Esophagus muscularis mucosa (tissue), 4 donors: ENCODE measurements at regions not wholly inside any gene's neighbourhood (a gene's known extent, or its start where the extent isn't known, plus 50 kb on each side); places are given as distances from the start of the nearest gene placed in this dataset.

ENCODE experiments used
- DNase-seq: peaks from one replicate; pipeline ENCODE4 v3.0.0-alpha.2; 2017; ENCODE audit errors: extremely low spot score
- H3K27ac ChIP-seq, 4 donors: fragments of 200-600 bp; sonication (generic); replicated peaks in 1 of 4; 1 replicate in 3 of 4; 2 replicates in 1 of 4; pipeline ENCODE4 v1.5.1; 2016 to 2019; ENCODE audit warnings: mild to moderate bottlenecking in 1 of 4
- H3K27me3 ChIP-seq, 4 donors: fragments of 200-600 bp; sonication (generic); one replicate each; pipeline versions ENCODE4 v1.5.1 to v1.6.0; 2016 to 2019
- H3K36me3 ChIP-seq, 4 donors: fragments of 200-600 bp; sonication (generic); one replicate each; pipeline ENCODE4 v1.5.1; 2016 to 2019
- H3K4me1 ChIP-seq, 4 donors: fragments of 200-600 bp; sonication (generic); one replicate each; pipeline ENCODE4 v1.5.1; 2016 to 2019
- H3K4me3 ChIP-seq, 4 donors: fragments of 200-600 bp; sonication (generic); 1 replicate in 2 of 4; 2 replicates in 2 of 4; pipeline ENCODE4 v1.5.1; 2016 to 2019; ENCODE audit warnings: mild to moderate bottlenecking in 4 of 4, moderate library complexity in 1 of 4
- H3K9me3 ChIP-seq, 4 donors: fragments of 200-600 bp; sonication (generic); 1 replicate in 3 of 4; 2 replicates in 1 of 4; pipeline ENCODE4 v1.5.1; 2016 to 2019
- EP300 ChIP-seq: sonication (generic); formaldehyde crosslinking; IDR thresholded peaks from one replicate; pipeline ENCODE4 v1.6.1; 2017; ENCODE audit warnings: antibody characterized with exemption
- POLR2A ChIP-seq: fragments of 450-650 bp; IDR thresholded peaks from one replicate; pipeline ENCODE4 v1.6.1; 2017; ENCODE audit warnings: antibody characterized with exemption, moderate library complexity, mild to moderate bottlenecking, low read depth
- POLR2AphosphoS5 ChIP-seq, 2 donors: sonication (generic); formaldehyde crosslinking; IDR thresholded peaks; one replicate each; pipeline ENCODE4 v1.6.1; 2017; ENCODE audit warnings: antibody characterized with exemption in 2 of 2
- WGBS: methylation state at CpG from one replicate; pipeline ENCODE4 v1.1.5; 2018; 5-methylcytosine and 5-hydroxymethylcytosine counted together
- intact Hi-C: fragments of 100-400 bp; cut with DNase I; formaldehyde crosslinking; loops from one replicate; pipeline ENCODE4 v1.15.1; 2023
- TF ChIP-seq, protein P1 (sequence below), 3 experiments: fragments of 200-600 bp in 2 of 3; fragments of 450-650 bp in 1 of 3; sonication (generic) in 2 of 3; IDR thresholded peaks; one replicate each; pipeline ENCODE4 v1.5.1; 2017 to 2019; ENCODE audit warnings: antibody characterized with exemption in 3 of 3, mild to moderate bottlenecking in 2 of 3, moderate library complexity in 1 of 3

DNA sequence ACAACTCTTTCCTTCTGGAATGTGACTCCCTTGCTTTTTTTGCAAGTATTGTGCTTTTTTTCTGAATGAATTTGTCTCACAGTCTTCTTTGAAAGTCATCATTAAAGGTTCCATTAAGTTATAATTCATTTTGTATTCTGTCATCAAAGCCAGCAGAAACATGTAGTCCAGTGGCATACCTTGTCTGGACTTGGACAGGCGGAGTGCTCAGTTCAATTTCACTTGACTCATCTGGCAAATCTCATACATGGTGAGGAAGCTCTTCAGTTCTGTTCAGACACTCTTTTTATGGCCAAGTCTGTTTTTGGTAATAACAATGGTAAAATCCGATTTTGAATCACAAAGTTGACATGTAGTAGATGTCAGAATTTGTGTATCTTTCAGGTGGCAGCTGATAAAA, 260.8 kb upstream of the OPRM1 start:
- Histone ChIP-seq H3K4me1 (no peaks in the 10 kb centered on the region), H3K27me3 (no peaks in the 10 kb centered on the region), H3K36me3 (no peaks in the 10 kb centered on the region), H3K27ac (no peak overlapping the region), H3K9me3 (peaks cover 0 to 9% (median 0%) of the 10 kb centered on the region in 4 donors), H3K4me3 (no peak overlapping the region)
- WGBS = 88% methylated on average over 2 of the region's 2 CpGs
- DNase-seq = no peak
- TF ChIP-seq EP300 (no peak), POLR2AphosphoS5 (IDR thresholded peaks at IDR 0.05) (no peak), POLR2A (no peak)
- TF ChIP-seq, protein P1, sequence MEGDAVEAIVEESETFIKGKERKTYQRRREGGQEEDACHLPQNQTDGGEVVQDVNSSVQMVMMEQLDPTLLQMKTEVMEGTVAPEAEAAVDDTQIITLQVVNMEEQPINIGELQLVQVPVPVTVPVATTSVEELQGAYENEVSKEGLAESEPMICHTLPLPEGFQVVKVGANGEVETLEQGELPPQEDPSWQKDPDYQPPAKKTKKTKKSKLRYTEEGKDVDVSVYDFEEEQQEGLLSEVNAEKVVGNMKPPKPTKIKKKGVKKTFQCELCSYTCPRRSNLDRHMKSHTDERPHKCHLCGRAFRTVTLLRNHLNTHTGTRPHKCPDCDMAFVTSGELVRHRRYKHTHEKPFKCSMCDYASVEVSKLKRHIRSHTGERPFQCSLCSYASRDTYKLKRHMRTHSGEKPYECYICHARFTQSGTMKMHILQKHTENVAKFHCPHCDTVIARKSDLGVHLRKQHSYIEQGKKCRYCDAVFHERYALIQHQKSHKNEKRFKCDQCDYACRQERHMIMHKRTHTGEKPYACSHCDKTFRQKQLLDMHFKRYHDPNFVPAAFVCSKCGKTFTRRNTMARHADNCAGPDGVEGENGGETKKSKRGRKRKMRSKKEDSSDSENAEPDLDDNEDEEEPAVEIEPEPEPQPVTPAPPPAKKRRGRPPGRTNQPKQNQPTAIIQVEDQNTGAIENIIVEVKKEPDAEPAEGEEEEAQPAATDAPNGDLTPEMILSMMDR (IDR thresholded peaks at IDR 0.05) = no peak
- intact Hi-C loops = no loop called here

- Histone ChIP-seq H3K27ac (no peak overlapping the region), H3K4me1 (no peaks in the 10 kb centered on the region), H3K4me3 (no peak overlapping the region), H3K9me3 (no peaks in the 10 kb centered on the region), H3K27me3 (no peaks in the 10 kb centered on the region), H3K36me3 (no peaks in the 10 kb centered on the region)
- intact Hi-C loops = no loop called here
- TF ChIP-seq EP300 (no peak), POLR2A (no peak)
- TF ChIP-seq, protein P1 (IDR thresholded peaks at IDR 0.05) = no peak
- DNase-seq = no peak
Measured at GRCh38 chr6:153771577-153771976, 267.5 kb upstream of the OPRM1 start.

GRCh38 chr6:153767127-153767526, 271.9 kb upstream of the OPRM1 start:
- intact Hi-C loops = no loop called here
- no peaks in the 10 kb centered on the region for H3K36me3 ChIP-seq
- H3K4me1 ChIP-seq = no peaks in the 10 kb centered on the region
- DNase-seq = no peak
- no peaks in the 10 kb centered on the region for H3K27me3 ChIP-seq
- H3K27ac ChIP-seq = no peak overlapping the region
- no peak overlapping the region for H3K4me3 ChIP-seq
- H3K9me3 ChIP-seq = no peaks in the 10 kb centered on the region
- 95% methylated on average over 5 of the region's 5 CpGs for WGBS
- TF ChIP-seq, protein P1 (IDR thresholded peaks at IDR 0.05) = no peak
- TF ChIP-seq EP300 = no peak
- no peak for TF ChIP-seq POLR2A
- no peak for TF ChIP-seq POLR2AphosphoS5 (IDR thresholded peaks at IDR 0.05)

DNA sequence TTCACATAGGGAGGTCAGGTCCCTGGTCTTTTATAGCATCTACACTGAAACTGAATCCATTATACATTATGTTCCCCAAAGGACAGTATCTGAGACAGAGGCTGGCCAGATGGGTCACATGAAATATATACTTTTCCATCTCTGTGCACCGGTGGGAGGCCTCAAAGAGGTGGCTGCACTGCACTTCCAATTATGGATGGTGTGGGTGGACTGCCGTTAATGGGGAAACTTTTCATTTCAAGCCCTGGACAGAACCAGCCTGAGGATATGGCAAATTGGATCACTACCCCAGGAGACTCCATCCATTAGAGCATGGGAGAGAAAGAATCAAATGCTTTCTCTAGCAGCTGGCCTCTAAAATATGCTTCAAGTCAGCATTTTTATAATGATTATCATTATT, 280.5 kb upstream of the OPRM1 start:
- no peak for DNase-seq
- H3K27ac ChIP-seq = no peak overlapping the region
- H3K27me3 ChIP-seq = no peaks in the 10 kb centered on the region
- H3K9me3 ChIP-seq = no peaks in the 10 kb centered on the region
- no peak for TF ChIP-seq POLR2AphosphoS5 (IDR thresholded peaks at IDR 0.05)
- TF ChIP-seq EP300 = no peak
- TF ChIP-seq, protein P1 (IDR thresholded peaks at IDR 0.05) = no peak
- TF ChIP-seq POLR2A = no peak
- intact Hi-C loops = no loop called here
- 69% methylated on average over 2 of the region's 2 CpGs for WGBS
- H3K36me3 ChIP-seq = no peaks in the 10 kb centered on the region
- H3K4me1 ChIP-seq = no peaks in the 10 kb centered on the region
- H3K4me3 ChIP-seq = no peak overlapping the region

DNA sequence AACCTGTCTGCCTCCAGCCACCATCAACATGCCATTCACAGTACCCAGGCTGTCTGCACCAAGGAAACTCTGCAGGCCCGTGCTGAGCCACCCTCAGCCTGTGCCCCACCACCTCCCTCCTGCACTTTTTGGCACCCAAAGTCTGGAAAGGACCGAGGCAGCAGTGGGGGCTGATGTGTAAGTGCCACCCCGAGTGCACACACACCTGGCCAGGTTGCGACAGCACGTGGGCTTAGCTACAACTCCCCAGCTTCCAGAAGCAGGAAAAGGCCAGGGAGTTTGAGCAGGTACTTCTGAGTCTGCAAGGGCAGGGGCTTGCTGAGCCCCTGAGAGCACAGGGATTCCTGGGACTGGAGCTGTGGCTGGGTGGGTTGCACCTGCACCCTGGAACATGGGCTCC, 303.3 kb upstream of the OPRM1 start:
- no peak overlapping the region for H3K4me3 ChIP-seq
- 64% methylated on average over 5 of the region's 5 CpGs for WGBS
- no peak overlapping the region for H3K27ac ChIP-seq
- intact Hi-C loops = no loop called here
- TF ChIP-seq, protein P1 (IDR thresholded peaks at IDR 0.05) = no peak
- no peak for TF ChIP-seq POLR2A
- no peak for TF ChIP-seq POLR2AphosphoS5 (IDR thresholded peaks at IDR 0.05)
- no peak for TF ChIP-seq EP300
- no peaks in the 10 kb centered on the region for H3K27me3 ChIP-seq
- no peaks in the 10 kb centered on the region for H3K36me3 ChIP-seq
- H3K9me3 ChIP-seq = no peaks in the 10 kb centered on the region
- no peak for DNase-seq
- no peaks in the 10 kb centered on the region for H3K4me1 ChIP-seq
